HG03135 (cell line): ENCODE measurements at regions not wholly inside any gene's neighbourhood (a gene's known extent, or its start where the extent isn't known, plus 50 kb on each side); places are given as distances from the start of the nearest gene placed in this dataset.

Experiments
- ATAC-seq: cut with Tn5 transposase; IDR thresholded peaks from one replicate; pipeline ENCODE4 v1.9.1; 2021; ENCODE audit warnings: mild to moderate bottlenecking, moderate library complexity; ENCODE audit not compliant: unreplicated experiment

- ATAC-seq = no peak
Measured at GRCh38 chr2:37425408-37425807, 81.0 kb downstream of the QPCT start.

- no peak for ATAC-seq
Measured at GRCh38 chr2:37427241-37427640, 82.8 kb downstream of the QPCT start.

GRCh38 chr2:37436323-37436722, 91.9 kb downstream of the QPCT start:
- no peak for ATAC-seq

GRCh38 chr2:37439131-37439642, 94.8 kb downstream of the QPCT start:
- ATAC-seq = no peak

- ATAC-seq = no peak
Measured at GRCh38 chr2:37441055-37441454, 96.6 kb downstream of the QPCT start.

GRCh38 chr2:37443082-37443481, 98.7 kb downstream of the QPCT start:
- no peak for ATAC-seq

- no peak for ATAC-seq
Measured at GRCh38 chr2:37447446-37447845, 103.0 kb downstream of the QPCT start.

- no peak for ATAC-seq
Measured at GRCh38 chr2:37448342-37449120, 104.1 kb downstream of the QPCT start.

- ATAC-seq = no peak
Measured at GRCh38 chr2:37449761-37450296, 105.4 kb downstream of the QPCT start.

GRCh38 chr2:37453027-37453426, 108.6 kb downstream of the QPCT start:
- no peak for ATAC-seq

- ATAC-seq = no peak
Measured at GRCh38 chr2:37454851-37455762, 110.7 kb downstream of the QPCT start.

- ATAC-seq = no peak
Measured at GRCh38 chr2:37456479-37456878, 112.0 kb downstream of the QPCT start.

GRCh38 chr2:37457401-37457901, 113.0 kb downstream of the QPCT start:
- no peak for ATAC-seq

- no peak for ATAC-seq
Measured at GRCh38 chr2:37458133-37458532, 113.7 kb downstream of the QPCT start.

GRCh38 chr2:37459095-37459981, 114.9 kb downstream of the QPCT start:
- ATAC-seq = no peak

GRCh38 chr2:37460896-37461229, 116.4 kb downstream of the QPCT start:
- ATAC-seq = no peak

GRCh38 chr2:37464067-37464466, 119.6 kb downstream of the QPCT start:
- no peak for ATAC-seq

- ATAC-seq = no peak
Measured at GRCh38 chr2:37466533-37467222, 122.2 kb downstream of the QPCT start.

- no peak for ATAC-seq
Measured at GRCh38 chr2:37468170-37468569, 123.7 kb downstream of the QPCT start.

- no peak for ATAC-seq
Measured at GRCh38 chr2:37469126-37469525, 124.7 kb downstream of the QPCT start.
